SK-N-SH treated with all-trans-retinoic acid at 6 μM for 48 hours (cell line): ENCODE measurements at regions not wholly inside any gene's neighbourhood (a gene's known extent, or its start where the extent isn't known, plus 50 kb on each side); places are given as distances from the start of the nearest gene placed in this dataset.

Source experiments
- SNAI2 ChIP-seq: fragments of 250-450 bp; sonication (Bioruptor Pico); IDR thresholded peaks from 2 replicates; pipeline ENCODE4 v1.5.0; 2020; ENCODE audit warnings: mild to moderate bottlenecking, moderate library complexity
- ZFP30 ChIP-seq: fragments of 450-650 bp; formaldehyde crosslinking; IDR thresholded peaks from 2 replicates; pipeline ENCODE4 v1.5.0; 2022; ENCODE audit warnings: mild to moderate bottlenecking, moderate library complexity
- TF ChIP-seq, protein P1 (sequence below): fragments of 250-450 bp; sonication (Bioruptor Pico); IDR thresholded peaks from 2 replicates; pipeline ENCODE4 v1.8.0; 2021; ENCODE audit warnings: low read depth, mild to moderate bottlenecking, moderate library complexity, borderline replicate concordance

DNA sequence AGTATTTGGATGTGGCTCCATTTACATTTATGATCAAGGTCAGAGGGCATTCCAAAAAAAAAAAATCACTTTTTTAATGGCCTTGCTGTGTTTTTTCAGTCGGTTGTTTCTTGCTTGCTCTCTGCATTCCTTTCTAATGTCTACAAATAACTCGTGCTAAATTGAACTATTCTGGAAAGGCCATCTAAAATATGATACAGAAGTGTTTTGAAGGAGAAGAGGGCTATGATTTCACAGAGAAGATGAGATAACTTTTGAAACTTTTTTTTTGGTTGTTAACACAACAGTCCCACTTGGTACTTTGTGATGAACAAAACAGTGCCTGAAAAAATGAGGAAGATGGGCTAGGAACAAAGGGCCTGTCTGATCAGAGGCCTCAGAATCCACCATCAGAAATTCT lies 156.1 kb upstream of the SMLR1 start:
- no peak for TF ChIP-seq SNAI2
- TF ChIP-seq, protein P1, sequence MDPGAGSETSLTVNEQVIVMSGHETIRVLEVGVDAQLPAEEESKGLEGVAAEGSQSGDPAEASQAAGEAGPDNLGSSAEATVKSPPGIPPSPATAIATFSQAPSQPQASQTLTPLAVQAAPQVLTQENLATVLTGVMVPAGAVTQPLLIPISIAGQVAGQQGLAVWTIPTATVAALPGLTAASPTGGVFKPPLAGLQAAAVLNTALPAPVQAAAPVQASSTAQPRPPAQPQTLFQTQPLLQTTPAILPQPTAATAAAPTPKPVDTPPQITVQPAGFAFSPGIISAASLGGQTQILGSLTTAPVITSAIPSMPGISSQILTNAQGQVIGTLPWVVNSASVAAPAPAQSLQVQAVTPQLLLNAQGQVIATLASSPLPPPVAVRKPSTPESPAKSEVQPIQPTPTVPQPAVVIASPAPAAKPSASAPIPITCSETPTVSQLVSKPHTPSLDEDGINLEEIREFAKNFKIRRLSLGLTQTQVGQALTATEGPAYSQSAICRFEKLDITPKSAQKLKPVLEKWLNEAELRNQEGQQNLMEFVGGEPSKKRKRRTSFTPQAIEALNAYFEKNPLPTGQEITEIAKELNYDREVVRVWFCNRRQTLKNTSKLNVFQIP (CRISPR knock-in tag) = no peak
- no peak for TF ChIP-seq ZFP30 (CRISPR knock-in tag)
